Tibial artery (tissue), 4 donors: ENCODE measurements at regions not wholly inside any gene's neighbourhood (a gene's known extent, or its start where the extent isn't known, plus 50 kb on each side); places are given as distances from the start of the nearest gene placed in this dataset.

Source experiments
- DNase-seq, 2 donors: peaks; one replicate each; pipeline ENCODE4 v3.0.0-alpha.2; 2019
- H3K27ac ChIP-seq, 2 donors: fragments of 200-600 bp; sonication (generic) in 1 of 2; 1 replicate in 1 of 2; 2 replicates in 1 of 2; pipeline ENCODE4 v1.5.1; 2018 to 2019; ENCODE audit warnings: mild to moderate bottlenecking in 1 of 2
- H3K27me3 ChIP-seq, 2 donors: fragments of 200-600 bp; sonication (generic) in 1 of 2; one replicate each; pipeline versions ENCODE4 v1.5.1 to v1.6.0; 2016 to 2019
- H3K36me3 ChIP-seq, 3 donors: fragments of 200-600 bp; sonication (generic) in 2 of 3; one replicate each; pipeline ENCODE4 v1.5.1; 2016 to 2019; ENCODE audit warnings: mild to moderate bottlenecking in 2 of 3
- H3K4me1 ChIP-seq, 4 donors: fragments of 200-600 bp; sonication (generic) in 2 of 4; 1 replicate in 3 of 4; 2 replicates in 1 of 4; pipeline ENCODE4 v1.5.1; 2016 to 2019
- H3K4me3 ChIP-seq, 2 donors: fragments of 200-600 bp; sonication (generic) in 1 of 2; 1 replicate in 1 of 2; 2 replicates in 1 of 2; pipeline ENCODE4 v1.5.1; 2018 to 2019; ENCODE audit warnings: mild to moderate bottlenecking in 2 of 2
- H3K9me3 ChIP-seq, 3 donors: fragments of 200-600 bp; sonication (generic) in 1 of 3; one replicate each; pipeline ENCODE4 v1.5.1; 2016 to 2019
- CTCF ChIP-seq, 2 experiments: fragments of 200-600 bp in 1 of 2; fragments of 450-650 bp in 1 of 2; IDR thresholded peaks; one replicate each; pipeline ENCODE4 v1.5.1; 2017 to 2019; ENCODE audit warnings: antibody characterized with exemption in 2 of 2, mild to moderate bottlenecking in 1 of 2, moderate library complexity in 1 of 2
- intact Hi-C: fragments of 100-400 bp; cut with DNase I; formaldehyde crosslinking; loops from one replicate; pipeline ENCODE4 v1.15.0; 2023; ENCODE audit warnings: low total_unique reads

DNA sequence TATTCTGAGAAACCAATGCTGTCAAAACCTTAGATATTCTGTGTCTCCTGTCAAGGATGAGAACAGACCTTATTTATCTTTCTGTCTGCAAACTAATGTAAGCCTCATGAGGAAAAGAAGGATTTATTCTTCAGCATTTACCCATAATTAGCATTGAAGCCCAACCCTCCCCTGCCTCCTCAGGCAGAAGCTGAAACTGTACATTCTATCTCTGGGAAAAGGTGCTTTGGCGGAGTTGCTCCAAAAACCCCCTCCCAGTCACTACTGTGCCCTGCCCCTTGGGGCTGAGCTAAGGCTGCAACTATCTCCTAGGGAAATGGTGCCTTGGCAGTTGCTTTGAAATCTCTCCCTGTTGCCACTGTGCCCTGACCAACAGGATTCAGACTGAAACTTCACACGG lies 106.2 kb upstream of the TLR4 start:
- H3K36me3 ChIP-seq: no peaks in the 10 kb centered on the region
- H3K4me1 ChIP-seq: no peaks in the 10 kb centered on the region
- intact Hi-C loops: no loop called here
- H3K4me3 ChIP-seq: no peak overlapping the region
- DNase-seq: no peak
- H3K27ac ChIP-seq: no peak overlapping the region
- H3K9me3 ChIP-seq: peaks cover 0 to 6% (median 3%) of the 10 kb centered on the region in 3 donors
- no peak for TF ChIP-seq CTCF (IDR thresholded peaks at IDR 0.05)
- peaks cover 0 to 3% of the 10 kb centered on the region in 2 donors for H3K27me3 ChIP-seq

GRCh38 chr9:117596678-117597077 lies 107.5 kb upstream of the TLR4 start:
- H3K27ac ChIP-seq: no peak overlapping the region
- TF ChIP-seq CTCF (IDR thresholded peaks at IDR 0.05): no peak
- DNase-seq: no peak
- intact Hi-C loops: no loop called here
- peaks cover 0 to 6% (median under 1%) of the 10 kb centered on the region in 3 donors for H3K9me3 ChIP-seq
- H3K36me3 ChIP-seq: no peaks in the 10 kb centered on the region
- no peaks in the 10 kb centered on the region for H3K4me1 ChIP-seq
- peaks cover 0 to 3% of the 10 kb centered on the region in 2 donors for H3K27me3 ChIP-seq
- no peak overlapping the region for H3K4me3 ChIP-seq

DNA sequence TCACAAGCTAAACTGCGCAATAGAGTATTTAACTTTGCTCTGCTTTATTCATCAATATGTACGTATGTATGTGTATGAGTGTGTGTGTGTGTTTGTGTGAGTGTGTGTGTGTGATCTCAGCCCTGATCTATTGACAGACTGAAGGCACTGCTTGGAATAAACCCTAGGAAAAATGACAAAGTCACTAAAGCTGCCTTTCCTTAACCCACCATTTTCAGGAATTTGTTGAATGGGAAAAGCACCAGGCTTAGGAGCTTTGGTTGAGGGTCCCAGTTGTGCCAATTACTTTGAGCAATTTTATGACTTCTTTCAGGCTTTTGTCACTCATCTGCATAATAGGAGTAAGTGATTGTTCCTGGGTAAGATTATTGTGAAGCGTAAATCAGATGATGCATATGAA lies 108.6 kb upstream of the TLR4 start:
- TF ChIP-seq CTCF (IDR thresholded peaks at IDR 0.05): no peak
- Histone ChIP-seq H3K27me3 (peaks cover 0 to 3% of the 10 kb centered on the region in 2 donors), H3K27ac (no peak overlapping the region), H3K9me3 (peaks cover 0 to 6% (median 0%) of the 10 kb centered on the region in 3 donors), H3K36me3 (no peaks in the 10 kb centered on the region), H3K4me1 (no peaks in the 10 kb centered on the region), H3K4me3 (no peak overlapping the region)
- intact Hi-C loops: no loop called here
- DNase-seq: no peak

GRCh38 chr9:117587263-117587662 lies 116.9 kb upstream of the TLR4 start:
- intact Hi-C loops: no loop called here
- TF ChIP-seq CTCF (IDR thresholded peaks at IDR 0.05): no peak
- Histone ChIP-seq H3K9me3 (no peaks in the 10 kb centered on the region), H3K4me3 (no peak overlapping the region), H3K36me3 (no peaks in the 10 kb centered on the region), H3K27me3 (no peaks in the 10 kb centered on the region), H3K27ac (no peak overlapping the region), H3K4me1 (no peaks in the 10 kb centered on the region)
- no peak for DNase-seq

- Histone ChIP-seq H3K4me1 (no peaks in the 10 kb centered on the region), H3K36me3 (no peaks in the 10 kb centered on the region), H3K9me3 (no peaks in the 10 kb centered on the region), H3K27ac (no peak overlapping the region), H3K4me3 (no peak overlapping the region), H3K27me3 (no peaks in the 10 kb centered on the region)
- no peak for DNase-seq
- intact Hi-C loops: no loop called here
- TF ChIP-seq CTCF (IDR thresholded peaks at IDR 0.05): no peak
Observed at GRCh38 chr9:117574099-117574498, 130.1 kb upstream of the TLR4 start.

DNA sequence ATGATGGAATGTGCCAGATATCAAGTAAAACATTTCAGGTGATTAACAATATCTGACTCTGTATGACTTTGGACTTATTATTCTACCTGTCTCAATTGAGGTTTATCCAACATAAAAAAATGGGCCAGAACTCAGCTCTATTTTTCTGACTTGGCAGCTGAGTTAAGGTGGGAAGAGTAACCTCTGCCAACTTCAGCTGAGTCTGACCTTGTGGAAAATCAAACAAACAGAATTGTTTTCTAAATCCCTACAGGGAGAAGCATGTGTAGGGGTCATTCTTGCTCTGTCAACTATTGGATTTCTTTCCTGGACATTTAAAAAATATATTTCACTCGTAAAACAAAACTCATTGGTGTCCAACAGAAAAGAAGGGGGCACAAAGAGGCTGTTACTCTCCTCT lies 139.4 kb upstream of the TLR4 start:
- intact Hi-C loops: no loop called here
- Histone ChIP-seq H3K27ac (no peak overlapping the region), H3K4me1 (no peaks in the 10 kb centered on the region), H3K4me3 (no peak overlapping the region), H3K9me3 (no peaks in the 10 kb centered on the region), H3K36me3 (no peaks in the 10 kb centered on the region), H3K27me3 (no peaks in the 10 kb centered on the region)
- TF ChIP-seq CTCF (IDR thresholded peaks at IDR 0.05): no peak
- no peak for DNase-seq
